Pancreas (tissue), 10 donors: ENCODE measurements at regions not wholly inside any gene's neighbourhood (a gene's known extent, or its start where the extent isn't known, plus 50 kb on each side); places are given as distances from the start of the nearest gene placed in this dataset.

Experiments
- ATAC-seq, 4 donors: fragments of 200-7000 bp; cut with Tn5 transposase; one replicate each; pipeline versions ENCODE4 v1.8.0 to v1.9.1; 2020; ENCODE audit warnings: mild to moderate bottlenecking in 4 of 4, moderate library complexity in 4 of 4
- DNase-seq, 6 donors: peaks; one replicate each; pipeline ENCODE4 v3.0.0-alpha.2; 2020
- FAIRE-seq: peaks from 2 replicates; lab custom pipeline; 2012; peaks lifted over from hg19 to GRCh38; lab: Jason Lieb, UNC
- H3K27ac ChIP-seq, 4 donors: fragments of 200-600 bp; sonication (generic); 1 replicate in 3 of 4; 2 replicates in 1 of 4; pipeline versions ENCODE4 v1.5.0 to v1.8.0; 2020
- H3K27me3 ChIP-seq, 4 donors: fragments of 200-600 bp; one replicate each; pipeline ENCODE4 v1.8.0; 2021
- H3K36me3 ChIP-seq, 3 donors: fragments of 200-600 bp; sonication (generic) in 1 of 3; one replicate each; pipeline versions ENCODE4 v1.5.0 to v1.8.0; 2020 to 2021
- H3K4me1 ChIP-seq, 3 donors: fragments of 200-600 bp; one replicate each; pipeline ENCODE4 v1.8.0; 2021
- H3K4me3 ChIP-seq, 4 donors: fragments of 200-600 bp; sonication (generic) in 2 of 4; one replicate each; pipeline versions ENCODE4 v1.5.0 to v1.8.0; 2020 to 2021
- H3K9me3 ChIP-seq, 4 donors: fragments of 200-600 bp; one replicate each; pipeline ENCODE4 v1.8.0; 2021
- WGBS, 2 donors: extraction: QIAGEN DNeasy Blood & Tissue Kit; methylation state at CpG; one replicate each; pipeline ENCODE4 v1.1.7; 2013; 5-methylcytosine and 5-hydroxymethylcytosine counted together
- intact Hi-C, 3 donors: fragments of 100-400 bp; cut with DNase I; formaldehyde crosslinking; loops; one replicate each; pipeline versions ENCODE4 v1.11.1 to v1.14.2; 2022
- TF ChIP-seq, protein P1 (sequence below), 4 donors: fragments of 200-600 bp; sonication (generic) in 3 of 4; IDR thresholded peaks; one replicate each; pipeline versions ENCODE4 v1.5.0 to v1.8.0; 2021; ENCODE audit warnings: antibody characterized with exemption in 4 of 4
- donor health status: healthy with polysubstance abuse.
- donor health status: DM: no; HTN: no; CAD: no; lungs with moderate emphysema.
- donor health status: DM: no; HTN: no; CAD: no.
- donor health status: control.
- donor health status: control.
- donor health status: Bipolar disorder and iron deficiency.
- donor health status: DM: yes; HTN: yes; CAD: no.
- donor health status: DM: no; HTN: no; CAD: no.
- donor health status: DM: no; HTN: no; CAD: no.
- donor health status: DM: yes; HTN: yes; CAD: no.

GRCh38 chr4:182074810-182075209 lies 168.4 kb upstream of the TENM3 start:
- FAIRE-seq (no peak), DNase-seq (no peak), ATAC-seq (no peak)
- 48 to 56% methylated on average over 6 of the region's 6 CpGs for WGBS, 2 donors
- intact Hi-C loops: no loop called here
- TF ChIP-seq, protein P1, sequence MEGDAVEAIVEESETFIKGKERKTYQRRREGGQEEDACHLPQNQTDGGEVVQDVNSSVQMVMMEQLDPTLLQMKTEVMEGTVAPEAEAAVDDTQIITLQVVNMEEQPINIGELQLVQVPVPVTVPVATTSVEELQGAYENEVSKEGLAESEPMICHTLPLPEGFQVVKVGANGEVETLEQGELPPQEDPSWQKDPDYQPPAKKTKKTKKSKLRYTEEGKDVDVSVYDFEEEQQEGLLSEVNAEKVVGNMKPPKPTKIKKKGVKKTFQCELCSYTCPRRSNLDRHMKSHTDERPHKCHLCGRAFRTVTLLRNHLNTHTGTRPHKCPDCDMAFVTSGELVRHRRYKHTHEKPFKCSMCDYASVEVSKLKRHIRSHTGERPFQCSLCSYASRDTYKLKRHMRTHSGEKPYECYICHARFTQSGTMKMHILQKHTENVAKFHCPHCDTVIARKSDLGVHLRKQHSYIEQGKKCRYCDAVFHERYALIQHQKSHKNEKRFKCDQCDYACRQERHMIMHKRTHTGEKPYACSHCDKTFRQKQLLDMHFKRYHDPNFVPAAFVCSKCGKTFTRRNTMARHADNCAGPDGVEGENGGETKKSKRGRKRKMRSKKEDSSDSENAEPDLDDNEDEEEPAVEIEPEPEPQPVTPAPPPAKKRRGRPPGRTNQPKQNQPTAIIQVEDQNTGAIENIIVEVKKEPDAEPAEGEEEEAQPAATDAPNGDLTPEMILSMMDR (IDR thresholded peaks at IDR 0.05): no peak
- no peaks in the 10 kb centered on the region for H3K36me3 ChIP-seq
- no peak overlapping the region for H3K27ac ChIP-seq
- H3K9me3 ChIP-seq: no peaks in the 10 kb centered on the region
- H3K4me3 ChIP-seq: no peak overlapping the region
- H3K4me1 ChIP-seq: no peaks in the 10 kb centered on the region
- no peaks in the 10 kb centered on the region for H3K27me3 ChIP-seq

DNA sequence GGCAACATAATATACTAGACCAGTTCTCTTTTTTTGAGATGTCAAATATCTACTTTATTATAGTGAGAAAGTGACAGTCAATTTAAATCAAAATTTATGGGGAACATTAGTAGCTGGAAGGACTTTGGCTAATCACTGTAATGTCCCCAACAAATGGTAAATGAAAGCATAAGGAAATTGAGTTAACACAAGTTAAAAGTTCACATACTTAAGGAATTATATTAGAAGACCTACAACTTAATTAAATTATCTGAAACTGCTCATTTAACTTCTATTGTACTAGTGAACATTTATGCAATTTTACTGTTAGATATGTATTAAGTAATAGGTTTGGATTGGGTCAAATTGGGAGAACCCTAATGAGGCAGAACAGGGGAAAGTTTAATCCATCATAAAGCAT lies 160.3 kb upstream of the TENM3 start:
- no peaks in the 10 kb centered on the region for H3K9me3 ChIP-seq
- no peak for FAIRE-seq
- H3K4me1 ChIP-seq: no peaks in the 10 kb centered on the region
- H3K36me3 ChIP-seq: no peaks in the 10 kb centered on the region
- no peaks in the 10 kb centered on the region for H3K27me3 ChIP-seq
- no peak overlapping the region for H3K4me3 ChIP-seq
- no peak overlapping the region for H3K27ac ChIP-seq
- TF ChIP-seq, protein P1 (IDR thresholded peaks at IDR 0.05): no peak
- no peak for ATAC-seq
- intact Hi-C loops: no loop called here
- DNase-seq: no peak

GRCh38 chr4:182083671-182084410 lies 159.4 kb upstream of the TENM3 start:
- intact Hi-C loops: no loop called here
- Histone ChIP-seq H3K36me3 (no peaks in the 10 kb centered on the region), H3K27me3 (no peaks in the 10 kb centered on the region), H3K27ac (no peak overlapping the region), H3K4me1 (no peaks in the 10 kb centered on the region), H3K4me3 (no peak overlapping the region), H3K9me3 (no peaks in the 10 kb centered on the region)
- FAIRE-seq (no peak), DNase-seq (no peak), ATAC-seq (no peak)
- 79 to 85% methylated on average over 8 of the region's 8 CpGs for WGBS, 2 donors
- TF ChIP-seq, protein P1 (IDR thresholded peaks at IDR 0.05): no peak

DNA sequence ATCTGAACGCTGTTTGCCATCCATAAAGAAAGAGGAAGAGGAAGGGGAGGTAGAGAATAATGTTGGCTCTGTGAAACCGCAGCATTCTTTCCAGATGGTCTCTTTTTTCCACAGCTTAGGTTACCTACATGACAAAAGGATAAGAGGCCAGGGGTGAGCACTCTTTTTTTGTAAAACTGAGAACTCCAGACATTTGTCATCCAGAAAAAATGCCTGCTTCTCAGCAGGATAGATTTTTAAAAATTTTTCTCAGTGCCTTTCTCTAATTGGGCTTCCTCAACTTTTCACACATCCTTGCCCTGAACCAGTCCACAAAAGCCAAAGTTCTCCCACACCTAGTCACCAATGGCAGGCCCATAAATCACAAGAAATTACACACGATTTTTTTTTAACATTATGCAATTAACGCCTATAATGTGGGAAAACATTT lies 158.1 kb upstream of the TENM3 start:
- H3K4me3 ChIP-seq: no peak overlapping the region
- FAIRE-seq (no peak), ATAC-seq (no peak), DNase-seq (no peak)
- no peaks in the 10 kb centered on the region for H3K27me3 ChIP-seq
- no peaks in the 10 kb centered on the region for H3K36me3 ChIP-seq
- H3K4me1 ChIP-seq: no peaks in the 10 kb centered on the region
- intact Hi-C loops: no loop called here
- TF ChIP-seq, protein P1 (IDR thresholded peaks at IDR 0.05): no peak
- H3K27ac ChIP-seq: no peak overlapping the region
- WGBS, 2 donors: 49 to 53% methylated on average over 4 of the region's 4 CpGs
- no peaks in the 10 kb centered on the region for H3K9me3 ChIP-seq

DNA sequence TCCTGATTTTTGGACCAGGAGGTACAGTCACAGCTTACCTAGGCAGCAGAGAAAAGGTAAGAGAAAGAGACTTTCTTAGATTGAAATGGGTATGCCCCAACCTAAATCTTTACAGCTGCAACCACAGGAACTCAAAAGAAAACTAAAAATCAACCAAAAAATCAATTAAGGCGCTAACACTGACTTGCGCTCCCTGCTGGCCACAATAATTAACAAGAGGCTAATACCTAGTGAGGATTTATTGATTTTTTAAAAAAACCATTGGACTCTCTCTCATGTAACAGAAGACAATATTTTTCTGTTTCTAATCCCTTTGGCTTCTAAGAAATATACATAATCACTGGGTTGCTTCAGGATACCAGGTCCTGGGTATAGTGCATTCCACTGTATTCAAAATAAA lies 153.9 kb upstream of the TENM3 start:
- TF ChIP-seq, protein P1 (IDR thresholded peaks at IDR 0.05): peak in 1 of 4 donors; percentile 17
- Histone ChIP-seq H3K36me3 (no peaks in the 10 kb centered on the region), H3K9me3 (no peaks in the 10 kb centered on the region), H3K4me3 (no peak overlapping the region), H3K4me1 (no peaks in the 10 kb centered on the region), H3K27ac (no peak overlapping the region), H3K27me3 (no peaks in the 10 kb centered on the region)
- ATAC-seq (peak in 2 of 4 donors; percentile 42 to 60), FAIRE-seq (no peak), DNase-seq (peak in 2 of 6 donors; percentile 11 to 28)
- intact Hi-C loops: no loop called here
- WGBS, 2 donors: 35 to 49% methylated on average over 2 of the region's 2 CpGs
